Hindlimb muscle (tissue), 1 donor: ENCODE measurements at regions not wholly inside any gene's neighbourhood (a gene's known extent, or its start where the extent isn't known, plus 50 kb on each side); places are given as distances from the start of the nearest gene placed in this dataset.

Experiments
- DNase-seq: peaks from one replicate; pipeline ENCODE4 v3.0.0-alpha.2; 2013

DNA sequence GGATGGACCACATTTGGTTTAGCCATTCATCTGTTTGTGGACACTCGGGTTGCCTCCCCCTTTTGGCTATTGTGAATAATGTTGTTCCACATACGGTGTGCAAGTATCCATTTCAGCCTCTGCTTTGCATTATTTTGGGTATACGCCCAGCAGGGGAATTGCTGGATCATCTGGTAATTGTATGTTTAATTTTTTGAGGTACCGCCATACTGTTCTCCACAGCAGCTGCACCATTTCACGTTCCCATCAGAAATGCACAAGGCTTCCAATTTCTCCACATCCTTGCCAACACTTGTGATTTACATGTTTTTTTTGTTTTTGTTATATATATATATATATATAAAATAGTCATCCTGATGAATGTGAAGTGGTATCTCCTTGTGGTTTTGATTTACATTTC, 54.6 kb upstream of the TWIST2 start:
- DNase-seq = no peak

DNA sequence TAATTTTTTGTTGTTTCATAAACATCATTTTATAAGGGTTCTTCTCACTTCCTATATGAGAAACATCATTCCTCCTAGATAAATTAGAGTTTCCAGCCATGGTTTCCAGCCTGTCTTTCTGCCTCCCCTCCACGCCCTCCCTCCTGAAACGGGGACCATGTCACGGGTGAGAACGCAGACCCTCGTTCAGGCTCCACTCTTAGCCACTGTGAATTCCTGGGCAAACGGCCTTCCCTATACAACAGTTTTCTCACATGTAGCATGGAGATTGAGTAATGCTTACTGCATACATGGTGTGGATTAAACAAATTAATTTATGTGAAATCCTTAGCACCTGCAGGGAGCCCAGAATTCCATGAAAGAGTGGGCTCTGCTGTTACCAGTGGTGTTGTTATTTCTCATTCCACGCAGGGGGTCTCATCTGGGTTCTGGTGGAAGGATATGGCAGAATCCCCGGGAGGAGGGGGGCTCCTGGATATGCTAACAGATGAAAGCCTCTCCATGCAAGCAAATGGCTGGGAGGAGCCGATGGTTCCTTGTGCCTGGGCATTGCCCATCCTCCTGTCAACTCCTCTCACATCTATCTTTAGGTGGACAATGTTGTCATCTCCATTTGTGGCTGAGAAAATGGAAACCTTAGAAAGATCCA, 54.0 kb upstream of the TWIST2 start:
- DNase-seq = no peak

DNA sequence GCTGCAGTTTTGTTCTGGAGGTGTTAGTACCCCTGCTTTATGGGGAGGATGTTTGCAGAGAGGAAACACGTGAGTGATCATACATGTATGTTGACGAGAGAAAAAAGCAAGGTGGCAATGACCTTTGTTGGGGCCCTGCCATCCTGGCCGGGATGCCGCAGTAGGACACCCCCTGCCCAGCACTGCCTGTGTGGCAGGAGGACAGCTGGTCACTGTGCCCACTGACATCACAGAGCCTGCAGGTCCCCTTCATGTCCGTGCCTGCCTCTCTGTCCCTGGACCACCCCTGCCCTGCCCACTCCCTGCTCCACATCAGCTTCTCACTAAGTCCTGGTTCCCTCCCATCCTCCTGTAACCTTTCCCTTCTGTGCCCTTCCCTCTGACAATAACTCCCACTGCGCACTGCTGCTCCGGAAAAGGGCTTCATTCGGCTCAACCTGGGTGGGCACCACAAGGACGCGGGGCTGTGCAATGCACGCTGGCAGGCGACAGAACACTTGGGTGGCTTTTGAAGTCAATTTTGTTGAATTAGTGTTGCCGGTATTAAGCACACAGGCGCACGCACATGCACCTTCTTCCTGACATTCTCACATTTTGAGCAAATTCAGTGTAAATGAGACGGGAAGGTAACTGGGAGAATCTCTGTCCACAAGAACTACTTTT, 51.5 kb upstream of the TWIST2 start:
- DNase-seq = no peak

DNA sequence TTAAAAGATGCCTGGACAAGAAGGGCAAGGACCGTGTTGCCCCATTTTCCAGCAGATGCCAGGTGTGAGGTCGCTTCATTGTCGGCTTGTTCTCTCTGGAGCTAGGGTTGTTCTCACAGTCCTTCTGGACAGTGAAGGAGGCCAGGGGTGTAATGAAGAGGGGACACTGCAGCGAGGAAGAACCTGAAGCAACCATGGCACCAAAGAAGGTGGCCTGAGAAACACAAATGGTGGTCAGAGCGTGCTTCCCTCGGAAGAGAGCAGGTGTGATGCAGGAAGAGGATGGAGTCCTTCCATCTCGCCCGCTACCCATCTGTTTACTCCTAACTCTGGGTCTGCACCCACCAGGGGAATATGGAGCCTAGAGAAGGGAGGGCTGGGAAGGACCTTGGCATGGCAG, 50.3 kb upstream of the TWIST2 start:
- no peak for DNase-seq
